SK-N-SH treated with all-trans-retinoic acid at 6 μM for 48 hours (cell line): ENCODE measurements at regions not wholly inside any gene's neighbourhood (a gene's known extent, or its start where the extent isn't known, plus 50 kb on each side); places are given as distances from the start of the nearest gene placed in this dataset.

ENCODE experiments used
- CREB5 ChIP-seq: fragments of 250-450 bp; sonication (Bioruptor Pico); IDR thresholded peaks from 2 replicates; pipeline ENCODE4 v1.5.1; 2020; ENCODE audit warnings: low read depth, mild to moderate bottlenecking, moderate library complexity
- CSDC2 ChIP-seq: fragments of 250-450 bp; sonication (Bioruptor Pico); IDR thresholded peaks from 2 replicates; pipeline ENCODE4 v1.5.0; 2020; ENCODE audit warnings: mild to moderate bottlenecking, moderate library complexity
- GLIS3 ChIP-seq: fragments of 250-450 bp; sonication (Bioruptor Pico); IDR thresholded peaks from 2 replicates; pipeline ENCODE4 v1.5.0; 2020; ENCODE audit warnings: mild to moderate bottlenecking, moderate library complexity
- ISL1 ChIP-seq: fragments of 250-450 bp; sonication (Bioruptor Pico); IDR thresholded peaks from 2 replicates; pipeline ENCODE4 v2.1.2; 2022; ENCODE audit warnings: mild to moderate bottlenecking, moderate library complexity
- PATZ1 ChIP-seq: fragments of 250-450 bp; sonication (Bioruptor Pico); IDR thresholded peaks from 2 replicates; pipeline ENCODE4 v1.8.0; 2020; ENCODE audit warnings: mild to moderate bottlenecking, moderate library complexity, borderline replicate concordance
- RARB ChIP-seq: fragments of 250-450 bp; sonication (Bioruptor Pico); IDR thresholded peaks from 2 replicates; pipeline ENCODE4 v1.8.0; 2021; ENCODE audit warnings: mild to moderate bottlenecking, moderate library complexity
- ZFP30 ChIP-seq: fragments of 450-650 bp; formaldehyde crosslinking; IDR thresholded peaks from 2 replicates; pipeline ENCODE4 v1.5.0; 2022; ENCODE audit warnings: mild to moderate bottlenecking, moderate library complexity

- TF ChIP-seq ZFP30 (CRISPR knock-in tag): no peak
- TF ChIP-seq PATZ1 (CRISPR knock-in tag): peak; percentile 14; the same call in 1 of the 2 replicates
- no peak for TF ChIP-seq CSDC2
- TF ChIP-seq CREB5: peak; percentile 79
- TF ChIP-seq RARB (CRISPR knock-in tag): no peak
- TF ChIP-seq ISL1 (CRISPR knock-in tag): peak; percentile 93
- no peak for TF ChIP-seq GLIS3
Observed at GRCh38 chr2:183995632-183996031, 602.7 kb upstream of the ZNF804A start.
